Heart left ventricle (tissue), 13 donors: ENCODE measurements at regions not wholly inside any gene's neighbourhood (a gene's known extent, or its start where the extent isn't known, plus 50 kb on each side); places are given as distances from the start of the nearest gene placed in this dataset.

ENCODE experiments used
- POLR2A ChIP-seq, 2 donors: fragments of 450-650 bp; IDR thresholded peaks; one replicate each; pipeline ENCODE4 v1.6.1; 2017; ENCODE audit warnings: antibody characterized with exemption in 2 of 2, mild to moderate bottlenecking in 2 of 2, moderate library complexity in 2 of 2
- TF ChIP-seq, protein P1 (sequence below), 12 donors: fragments of 200-600 bp; sonication (generic) in 4 of 12; IDR thresholded peaks; one replicate each; pipeline versions ENCODE4 v1.5.0 to v1.8.0; 2018 to 2022; ENCODE audit warnings: antibody characterized with exemption in 12 of 12, mild to moderate bottlenecking in 5 of 12
- donor health status: ischemic (EF 13 %, LVEDD 7.1; RV severe dilation, severe dysfunction).
- donor health status: DM: no; HTN: yes; CAD: no.
- donor health status: DM: no; HTN: no; CAD: no.
- donor health status: ischemic (EF 25% LVEDD 6.9; RV normal size, moderate dysfunction).
- donor health status: ischemic (EF 25% LVEDD 5.7; RV mildly dilated, moderate dysfunction).
- donor health status: ischemic (EF 35%, LVEDD 5.7; RV mildly dilated, moderate dysfunction).
- donor health status: nonischemic (EF 11% LVEDD 7.7; RV severe dilation, severe dysfunction).
- donor health status: DM: yes; HTN: yes; CAD: no.
- donor health status: PGD.
- donor health status: ischemic (EF 29% LVEDD 5.4; RV normal size, mild dysfunction).
- donor health status: nonischemic (EF 23%, LVEDD 6.1; RV moderate dilation, normal function).

DNA sequence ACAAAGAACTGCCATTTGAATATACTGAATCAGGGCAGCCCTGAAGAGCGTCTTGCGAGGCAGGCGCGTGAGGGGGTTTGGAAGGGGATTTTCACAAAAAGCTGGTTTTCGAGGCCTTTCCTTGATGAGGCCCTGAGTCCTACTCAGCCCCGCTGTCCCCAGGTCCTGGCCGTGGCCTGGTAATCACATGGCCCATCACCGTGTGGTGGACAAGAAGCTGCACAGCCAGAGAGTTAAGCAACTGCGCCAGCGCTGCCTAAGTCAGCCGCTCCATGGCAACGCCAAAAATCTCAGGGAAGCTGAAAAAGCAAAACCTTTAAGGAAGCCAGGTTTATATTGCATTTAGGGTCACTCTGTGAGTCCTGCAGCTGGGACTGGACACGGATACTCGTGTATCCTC lies 341.2 kb upstream of the MYT1L start:
- TF ChIP-seq, protein P1, sequence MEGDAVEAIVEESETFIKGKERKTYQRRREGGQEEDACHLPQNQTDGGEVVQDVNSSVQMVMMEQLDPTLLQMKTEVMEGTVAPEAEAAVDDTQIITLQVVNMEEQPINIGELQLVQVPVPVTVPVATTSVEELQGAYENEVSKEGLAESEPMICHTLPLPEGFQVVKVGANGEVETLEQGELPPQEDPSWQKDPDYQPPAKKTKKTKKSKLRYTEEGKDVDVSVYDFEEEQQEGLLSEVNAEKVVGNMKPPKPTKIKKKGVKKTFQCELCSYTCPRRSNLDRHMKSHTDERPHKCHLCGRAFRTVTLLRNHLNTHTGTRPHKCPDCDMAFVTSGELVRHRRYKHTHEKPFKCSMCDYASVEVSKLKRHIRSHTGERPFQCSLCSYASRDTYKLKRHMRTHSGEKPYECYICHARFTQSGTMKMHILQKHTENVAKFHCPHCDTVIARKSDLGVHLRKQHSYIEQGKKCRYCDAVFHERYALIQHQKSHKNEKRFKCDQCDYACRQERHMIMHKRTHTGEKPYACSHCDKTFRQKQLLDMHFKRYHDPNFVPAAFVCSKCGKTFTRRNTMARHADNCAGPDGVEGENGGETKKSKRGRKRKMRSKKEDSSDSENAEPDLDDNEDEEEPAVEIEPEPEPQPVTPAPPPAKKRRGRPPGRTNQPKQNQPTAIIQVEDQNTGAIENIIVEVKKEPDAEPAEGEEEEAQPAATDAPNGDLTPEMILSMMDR (IDR thresholded peaks at IDR 0.05) = no peak
- no peak for TF ChIP-seq POLR2A (IDR thresholded peaks at IDR 0.05)
